HepG2 (cell line): ENCODE measurements at regions not wholly inside any gene's neighbourhood (a gene's known extent, or its start where the extent isn't known, plus 50 kb on each side); places are given as distances from the start of the nearest gene placed in this dataset.

ENCODE experiments used
- BHLHE40 ChIP-seq: IDR thresholded peaks from 2 replicates; pipeline ENCODE4 v1.6.1; 2011; ENCODE audit warnings: low read length, improper control_type of control experiment
- GFI1 ChIP-seq: sonication (generic); formaldehyde crosslinking; IDR thresholded peaks from 2 replicates; pipeline ENCODE4 v1.5.0; 2020; ENCODE audit warnings: missing genetic modification reagents, mild to moderate bottlenecking, borderline replicate concordance
- GZF1 ChIP-seq: sonication (generic); formaldehyde crosslinking; IDR thresholded peaks from 2 replicates; pipeline ENCODE4 v1.5.1; 2020; ENCODE audit warnings: mild to moderate bottlenecking, missing genetic modification reagents
- HDAC1 ChIP-seq: sonication (generic); formaldehyde crosslinking; IDR thresholded peaks from 2 replicates; pipeline ENCODE4 v1.5.1; 2020; ENCODE audit warnings: mild to moderate bottlenecking, missing genetic modification reagents
- KLF13 ChIP-seq: sonication (generic); formaldehyde crosslinking; IDR thresholded peaks from 2 replicates; pipeline ENCODE4 v1.4.0; 2020; ENCODE audit warnings: mild to moderate bottlenecking, missing genetic modification reagents
- MYNN ChIP-seq: sonication (generic); formaldehyde crosslinking; IDR thresholded peaks from 2 replicates; pipeline ENCODE4 v1.4.0; 2020; ENCODE audit warnings: mild to moderate bottlenecking, low read depth, missing genetic modification reagents
- ZBTB42 ChIP-seq: sonication (generic); formaldehyde crosslinking; IDR thresholded peaks from 2 replicates; pipeline ENCODE4 v1.5.0; 2020; ENCODE audit warnings: mild to moderate bottlenecking, missing genetic modification reagents
- ZSCAN29 ChIP-seq: sonication (generic); formaldehyde crosslinking; conservative IDR thresholded peaks from 2 replicates; pipeline ENCODE4 v1.4.0; 2020; ENCODE audit warnings: mild to moderate bottlenecking, missing genetic modification reagents
- TF ChIP-seq, protein P1 (sequence below): IDR thresholded peaks from 2 replicates; pipeline ENCODE4 v1.4.0; 2020; ENCODE audit warnings: mild to moderate bottlenecking, missing genetic modification reagents
- TF ChIP-seq, protein P2 (sequence below): IDR thresholded peaks from 2 replicates; pipeline ENCODE4 v1.6.1; 2012; ENCODE audit warnings: low read depth, low read length, improper control_type of control experiment
- TF ChIP-seq, protein P3 (sequence below): sonication (generic); formaldehyde crosslinking; IDR thresholded peaks from 2 replicates; pipeline ENCODE4 v1.4.0; 2020; ENCODE audit warnings: missing genetic modification reagents

DNA sequence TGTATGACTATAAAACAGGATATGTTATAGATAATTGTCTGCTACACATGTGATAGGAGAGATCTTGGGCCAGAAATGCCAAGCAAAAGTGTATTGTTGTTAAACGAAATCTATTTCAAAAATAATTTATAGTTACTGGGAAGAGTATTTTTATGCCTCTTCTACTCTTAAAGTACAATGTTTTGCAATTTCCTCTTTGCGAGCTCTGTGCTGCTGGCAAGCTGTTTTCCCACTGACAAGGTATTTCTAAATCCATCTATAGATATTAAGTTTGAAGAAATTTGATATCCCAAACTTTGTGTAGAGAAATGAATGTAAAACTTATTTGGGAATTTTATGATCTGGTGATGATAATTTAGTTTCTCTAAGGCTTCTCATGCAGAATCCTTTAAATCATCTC lies 63.3 kb upstream of the PTGFR start (continued):
- TF ChIP-seq KLF13 (CRISPR knock-in tag): no peak
- TF ChIP-seq BHLHE40: no peak
- TF ChIP-seq ZBTB42: no peak
- TF ChIP-seq, protein P1, sequence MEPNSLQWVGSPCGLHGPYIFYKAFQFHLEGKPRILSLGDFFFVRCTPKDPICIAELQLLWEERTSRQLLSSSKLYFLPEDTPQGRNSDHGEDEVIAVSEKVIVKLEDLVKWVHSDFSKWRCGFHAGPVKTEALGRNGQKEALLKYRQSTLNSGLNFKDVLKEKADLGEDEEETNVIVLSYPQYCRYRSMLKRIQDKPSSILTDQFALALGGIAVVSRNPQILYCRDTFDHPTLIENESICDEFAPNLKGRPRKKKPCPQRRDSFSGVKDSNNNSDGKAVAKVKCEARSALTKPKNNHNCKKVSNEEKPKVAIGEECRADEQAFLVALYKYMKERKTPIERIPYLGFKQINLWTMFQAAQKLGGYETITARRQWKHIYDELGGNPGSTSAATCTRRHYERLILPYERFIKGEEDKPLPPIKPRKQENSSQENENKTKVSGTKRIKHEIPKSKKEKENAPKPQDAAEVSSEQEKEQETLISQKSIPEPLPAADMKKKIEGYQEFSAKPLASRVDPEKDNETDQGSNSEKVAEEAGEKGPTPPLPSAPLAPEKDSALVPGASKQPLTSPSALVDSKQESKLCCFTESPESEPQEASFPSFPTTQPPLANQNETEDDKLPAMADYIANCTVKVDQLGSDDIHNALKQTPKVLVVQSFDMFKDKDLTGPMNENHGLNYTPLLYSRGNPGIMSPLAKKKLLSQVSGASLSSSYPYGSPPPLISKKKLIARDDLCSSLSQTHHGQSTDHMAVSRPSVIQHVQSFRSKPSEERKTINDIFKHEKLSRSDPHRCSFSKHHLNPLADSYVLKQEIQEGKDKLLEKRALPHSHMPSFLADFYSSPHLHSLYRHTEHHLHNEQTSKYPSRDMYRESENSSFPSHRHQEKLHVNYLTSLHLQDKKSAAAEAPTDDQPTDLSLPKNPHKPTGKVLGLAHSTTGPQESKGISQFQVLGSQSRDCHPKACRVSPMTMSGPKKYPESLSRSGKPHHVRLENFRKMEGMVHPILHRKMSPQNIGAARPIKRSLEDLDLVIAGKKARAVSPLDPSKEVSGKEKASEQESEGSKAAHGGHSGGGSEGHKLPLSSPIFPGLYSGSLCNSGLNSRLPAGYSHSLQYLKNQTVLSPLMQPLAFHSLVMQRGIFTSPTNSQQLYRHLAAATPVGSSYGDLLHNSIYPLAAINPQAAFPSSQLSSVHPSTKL: no peak
- TF ChIP-seq HDAC1 (CRISPR knock-in tag): no peak
- no peak for TF ChIP-seq GFI1 (CRISPR knock-in tag)
- TF ChIP-seq, protein P2, sequence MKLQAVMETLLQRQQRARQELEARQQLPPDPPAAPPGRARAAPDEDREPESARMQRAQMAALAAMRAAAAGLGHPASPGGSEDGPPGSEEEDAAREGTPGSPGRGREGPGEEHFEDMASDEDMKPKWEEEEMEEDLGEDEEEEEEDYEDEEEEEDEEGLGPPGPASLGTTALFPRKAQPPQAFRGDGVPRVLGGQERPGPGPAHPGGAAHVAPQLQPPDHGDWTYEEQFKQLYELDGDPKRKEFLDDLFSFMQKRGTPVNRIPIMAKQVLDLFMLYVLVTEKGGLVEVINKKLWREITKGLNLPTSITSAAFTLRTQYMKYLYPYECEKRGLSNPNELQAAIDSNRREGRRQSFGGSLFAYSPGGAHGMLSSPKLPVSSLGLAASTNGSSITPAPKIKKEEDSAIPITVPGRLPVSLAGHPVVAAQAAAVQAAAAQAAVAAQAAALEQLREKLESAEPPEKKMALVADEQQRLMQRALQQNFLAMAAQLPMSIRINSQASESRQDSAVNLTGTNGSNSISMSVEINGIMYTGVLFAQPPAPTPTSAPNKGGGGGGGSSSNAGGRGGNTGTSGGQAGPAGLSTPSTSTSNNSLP: no peak
- TF ChIP-seq MYNN (CRISPR knock-in tag): no peak
- TF ChIP-seq ZSCAN29 (CRISPR knock-in tag): no peak
- TF ChIP-seq, protein P3, sequence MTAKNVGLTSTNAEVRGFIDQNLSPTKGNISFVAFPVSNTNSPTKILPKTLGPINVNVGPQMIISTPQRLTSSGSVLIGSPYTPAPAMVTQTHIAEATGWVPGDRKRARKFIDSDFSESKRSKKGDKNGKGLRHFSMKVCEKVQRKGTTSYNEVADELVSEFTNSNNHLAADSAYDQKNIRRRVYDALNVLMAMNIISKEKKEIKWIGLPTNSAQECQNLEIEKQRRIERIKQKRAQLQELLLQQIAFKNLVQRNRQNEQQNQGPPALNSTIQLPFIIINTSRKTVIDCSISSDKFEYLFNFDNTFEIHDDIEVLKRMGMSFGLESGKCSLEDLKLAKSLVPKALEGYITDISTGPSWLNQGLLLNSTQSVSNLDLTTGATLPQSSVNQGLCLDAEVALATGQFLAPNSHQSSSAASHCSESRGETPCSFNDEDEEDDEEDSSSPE (CRISPR knock-in tag): no peak
- TF ChIP-seq GZF1 (CRISPR knock-in tag): no peak
